Activated T-cell treated with anti-CD3 and anti-CD28 coated beads for 24 hours (primary cell): ENCODE measurements at regions not wholly inside any gene's neighbourhood (a gene's known extent, or its start where the extent isn't known, plus 50 kb on each side); places are given as distances from the start of the nearest gene placed in this dataset.

Source experiments
- DNase-seq: peaks from one replicate; pipeline ENCODE4 v3.0.0-alpha.2; 2020; ENCODE audit warnings: low read depth

GRCh38 chr18:78625847-78626246, 353.8 kb upstream of the SALL3 start:
- DNase-seq = no peak

GRCh38 chr18:78627551-78628346, 351.9 kb upstream of the SALL3 start:
- DNase-seq = no peak

- no peak for DNase-seq
Measured at GRCh38 chr18:78629426-78629825, 350.2 kb upstream of the SALL3 start.

DNA sequence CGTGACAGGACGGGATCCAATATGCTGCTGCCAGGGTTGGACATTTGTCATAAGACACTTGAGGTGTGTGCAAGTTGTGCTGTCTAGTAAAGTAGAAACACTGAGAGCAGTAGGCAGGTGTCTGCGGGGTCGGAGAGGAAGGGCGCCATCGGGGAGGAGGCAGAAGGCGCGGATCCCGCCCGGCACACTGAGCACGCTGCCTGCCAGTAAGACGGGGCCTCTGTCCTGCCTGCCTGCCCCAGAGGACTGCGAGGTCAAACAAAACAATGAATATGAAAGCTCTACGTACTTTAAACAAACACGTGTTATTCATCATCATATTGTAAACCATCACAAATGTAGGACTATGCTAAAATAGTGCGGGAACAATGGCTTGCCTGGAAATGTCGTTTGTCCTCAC, 349.3 kb upstream of the SALL3 start:
- no peak for DNase-seq

GRCh38 chr18:78630981-78631510, 348.6 kb upstream of the SALL3 start:
- DNase-seq = no peak

GRCh38 chr18:78632111-78632541, 347.5 kb upstream of the SALL3 start:
- DNase-seq = no peak

GRCh38 chr18:78634061-78634696, 345.4 kb upstream of the SALL3 start:
- no peak for DNase-seq

DNA sequence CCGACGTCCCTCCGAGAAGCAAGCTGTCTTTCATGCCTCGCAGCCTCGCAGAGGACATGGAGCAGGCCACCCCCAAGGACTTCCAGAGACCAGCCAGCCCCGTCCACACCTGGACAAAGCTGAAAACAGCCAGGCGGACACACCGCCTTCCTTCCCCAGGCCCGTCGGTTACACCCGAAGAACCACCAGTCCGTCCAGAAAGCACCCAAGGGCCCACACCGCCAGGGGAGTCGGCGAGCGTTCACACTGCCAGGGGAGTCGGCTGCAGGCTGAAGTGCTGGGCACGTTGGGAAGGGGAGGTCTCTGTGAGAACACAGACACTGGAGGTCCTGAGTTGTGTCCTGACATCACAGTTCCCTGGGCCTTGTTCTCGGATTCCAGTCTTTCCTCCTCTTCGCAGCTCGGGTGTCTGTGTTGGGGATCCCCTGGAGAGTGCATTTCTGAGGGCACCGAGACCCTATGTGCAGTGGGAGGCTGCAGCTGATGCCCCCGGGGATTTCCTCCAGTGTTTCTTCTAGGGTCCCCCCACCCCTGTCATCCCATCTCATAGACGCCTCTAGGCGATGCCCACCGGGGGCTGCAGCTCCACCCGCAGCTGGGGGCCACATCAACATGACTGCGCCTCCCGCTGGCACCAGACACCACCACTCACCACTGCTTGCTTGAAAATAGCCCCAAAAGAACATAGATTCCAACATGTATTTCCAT, 344.4 kb upstream of the SALL3 start:
- no peak for DNase-seq

DNA sequence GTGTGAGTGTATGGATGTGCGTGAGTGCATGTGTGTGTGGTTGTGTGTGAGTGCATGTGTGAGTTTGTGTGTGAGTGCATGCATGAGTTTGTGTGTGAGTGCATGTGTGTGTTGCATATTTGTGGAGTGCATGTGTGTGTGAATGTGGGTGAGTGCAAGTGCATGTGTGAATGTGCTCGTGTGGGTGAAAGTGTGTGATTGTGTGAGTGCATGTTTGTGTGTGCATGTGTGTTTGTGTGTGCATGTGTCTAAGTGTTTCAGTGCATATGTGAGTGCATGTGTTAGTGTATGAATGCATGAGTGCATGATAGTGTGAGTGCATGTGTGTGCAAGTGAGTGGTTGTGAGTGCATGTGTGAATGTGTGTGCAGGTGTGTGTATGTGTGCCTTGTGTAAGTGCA, 343.4 kb upstream of the SALL3 start:
- DNase-seq = no peak

- no peak for DNase-seq
Measured at GRCh38 chr18:78637442-78638402, 341.9 kb upstream of the SALL3 start.

GRCh38 chr18:78639006-78639950, 340.3 kb upstream of the SALL3 start:
- no peak for DNase-seq

GRCh38 chr18:78640246-78640995, 339.2 kb upstream of the SALL3 start:
- no peak for DNase-seq

- DNase-seq = no peak
Measured at GRCh38 chr18:78641689-78642231, 337.9 kb upstream of the SALL3 start.

GRCh38 chr18:78642296-78642951, 337.2 kb upstream of the SALL3 start:
- DNase-seq = no peak

- DNase-seq = no peak
Measured at GRCh38 chr18:78643004-78643403, 336.6 kb upstream of the SALL3 start.

DNA sequence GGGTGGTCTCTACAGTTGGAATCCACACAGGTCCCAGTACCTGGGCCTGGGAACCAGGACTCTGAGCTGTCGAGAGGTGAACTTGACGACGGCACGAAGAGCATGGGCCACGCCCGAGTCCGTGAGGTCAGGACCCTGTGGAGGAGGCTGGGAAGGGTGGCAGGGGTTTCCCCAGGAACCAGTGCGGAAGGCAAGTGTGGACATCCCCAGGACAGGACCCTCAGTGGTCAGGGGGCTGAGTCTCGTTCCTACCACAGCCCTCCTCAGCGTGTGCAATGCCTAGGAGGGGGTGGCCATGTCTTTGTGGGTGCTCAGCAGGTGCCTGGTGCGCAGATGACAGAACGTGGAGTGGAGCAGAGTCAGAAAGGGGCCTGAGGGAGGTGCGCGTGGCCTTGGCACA, 335.6 kb upstream of the SALL3 start:
- no peak for DNase-seq

- DNase-seq = no peak
Measured at GRCh38 chr18:78645216-78645615, 334.4 kb upstream of the SALL3 start.

DNA sequence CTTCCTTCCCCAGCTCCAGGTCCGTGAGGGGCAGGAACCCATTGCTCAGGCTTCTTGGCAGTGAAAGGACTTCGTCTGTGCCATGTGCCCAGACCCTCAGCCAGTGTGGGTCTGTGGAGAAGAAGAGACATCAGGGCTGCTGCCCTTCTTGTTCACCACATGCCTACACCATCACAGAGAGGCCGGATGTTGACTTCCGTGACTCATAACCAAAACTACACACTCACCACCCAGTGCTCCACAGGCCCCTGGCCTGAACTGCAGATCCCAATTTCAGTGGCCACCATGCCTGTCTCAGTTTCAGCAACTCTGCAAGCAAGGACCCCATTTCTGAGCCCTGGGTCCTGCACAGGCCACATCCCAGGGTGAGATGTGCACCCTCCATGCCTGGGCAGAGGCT, 332.6 kb upstream of the SALL3 start:
- no peak for DNase-seq

- no peak for DNase-seq
Measured at GRCh38 chr18:78649421-78649820, 330.2 kb upstream of the SALL3 start.
